PC-9 (cell line): ENCODE measurements at regions not wholly inside any gene's neighbourhood (a gene's known extent, or its start where the extent isn't known, plus 50 kb on each side); places are given as distances from the start of the nearest gene placed in this dataset.

Source experiments
- BruUV-seq: library from RNA; stranded (reverse); fragments of 400-500 nt; replicated peaks from 2 replicates; lab custom pipeline; 2021; lab: Mats Ljungman, UMichigan
- CTCF ChIA-PET: fragments of 300-600 bp; sonication (Branson Sonifier 250); formaldehyde crosslinking; loops from one replicate; lab custom pipeline; 2022; ENCODE audit warnings: antibody characterized with exemption; lab: Charles Lee
- POLR2A ChIA-PET: fragments of 300-600 bp; sonication (Branson Sonifier 250); formaldehyde crosslinking; loops from one replicate; lab custom pipeline; 2022; ENCODE audit warnings: antibody characterized with exemption; ENCODE audit not compliant: unreplicated experiment; lab: Charles Lee
- DNase-seq, 2 experiments: peaks; one replicate each; pipeline versions ENCODE4 v3.0.0 to v3.0.0-alpha.2; 2015 to 2022; ENCODE audit warnings: mixed read lengths in 1 of 2
- H2AFZ ChIP-seq: fragments of 200-600 bp; sonication (generic); 2 replicates; pipeline ENCODE4 v1.8.1; 2017; ENCODE audit warnings: antibody characterized with exemption
- H3F3A ChIP-seq: fragments of 200-600 bp; sonication (generic); 2 replicates; pipeline ENCODE4 v1.8.1; 2017; ENCODE audit warnings: antibody characterized with exemption, mild to moderate bottlenecking, low read depth; ENCODE audit not compliant: insufficient read depth
- H3K27ac ChIP-seq: fragments of 200-600 bp; sonication (generic); 2 replicates; pipeline ENCODE4 v1.6.1; 2016; ENCODE audit warnings: mixed run types
- H3K27me3 ChIP-seq: fragments of 200-600 bp; sonication (generic); 2 replicates; pipeline ENCODE4 v1.6.1; 2016; ENCODE audit warnings: low read depth, mixed run types; ENCODE audit not compliant: insufficient read depth
- H3K36me3 ChIP-seq: fragments of 200-600 bp; sonication (generic); 2 replicates; pipeline ENCODE4 v1.6.1; 2016; ENCODE audit warnings: low read depth, mixed run types
- H3K4me1 ChIP-seq: fragments of 200-600 bp; sonication (generic); replicated peaks from 2 replicates; pipeline ENCODE4 v1.6.1; 2016; ENCODE audit warnings: mixed run types; ENCODE audit not compliant: insufficient read depth
- H3K4me2 ChIP-seq: fragments of 200-600 bp; sonication (generic); 2 replicates; pipeline ENCODE4 v1.6.1; 2017; ENCODE audit warnings: mixed run types
- H3K4me3 ChIP-seq: fragments of 200-600 bp; sonication (generic); 2 replicates; pipeline ENCODE4 v1.6.1; 2016; ENCODE audit warnings: mixed run types
- H3K79me2 ChIP-seq: fragments of 200-600 bp; sonication (generic); 2 replicates; pipeline ENCODE4 v1.6.1; 2017; ENCODE audit warnings: low read depth, mixed run types
- H3K9me2 ChIP-seq: fragments of 200-600 bp; sonication (generic); 2 replicates; pipeline ENCODE4 v1.8.1; 2017; ENCODE audit warnings: mild to moderate bottlenecking; ENCODE audit not compliant: insufficient read depth
- H3K9me3 ChIP-seq: fragments of 200-600 bp; sonication (generic); 2 replicates; pipeline ENCODE4 v1.8.1; 2016; ENCODE audit warnings: low read depth; ENCODE audit not compliant: insufficient read depth
- H4K20me1 ChIP-seq: fragments of 200-600 bp; sonication (generic); 2 replicates; pipeline ENCODE4 v1.8.1; 2017; ENCODE audit not compliant: insufficient read depth
- EZH2 ChIP-seq: fragments of 200-600 bp; sonication (generic); IDR thresholded peaks from 2 replicates; pipeline ENCODE4 v1.8.0; 2017; ENCODE audit warnings: antibody characterized with exemption, low read depth
- intact Hi-C: fragments of 100-400 bp; cut with micrococcal nuclease; formaldehyde crosslinking; loops from one replicate; pipeline ENCODE4 v1.10.0; 2022; ENCODE audit not compliant: unreplicated experiment
- TF ChIP-seq, protein P1 (sequence below): fragments of 200-600 bp; sonication (generic); conservative IDR thresholded peaks from 2 replicates; pipeline ENCODE4 v1.6.1; 2017; ENCODE audit warnings: mixed run types, antibody characterized with exemption, mild to moderate bottlenecking, moderate library complexity

DNA sequence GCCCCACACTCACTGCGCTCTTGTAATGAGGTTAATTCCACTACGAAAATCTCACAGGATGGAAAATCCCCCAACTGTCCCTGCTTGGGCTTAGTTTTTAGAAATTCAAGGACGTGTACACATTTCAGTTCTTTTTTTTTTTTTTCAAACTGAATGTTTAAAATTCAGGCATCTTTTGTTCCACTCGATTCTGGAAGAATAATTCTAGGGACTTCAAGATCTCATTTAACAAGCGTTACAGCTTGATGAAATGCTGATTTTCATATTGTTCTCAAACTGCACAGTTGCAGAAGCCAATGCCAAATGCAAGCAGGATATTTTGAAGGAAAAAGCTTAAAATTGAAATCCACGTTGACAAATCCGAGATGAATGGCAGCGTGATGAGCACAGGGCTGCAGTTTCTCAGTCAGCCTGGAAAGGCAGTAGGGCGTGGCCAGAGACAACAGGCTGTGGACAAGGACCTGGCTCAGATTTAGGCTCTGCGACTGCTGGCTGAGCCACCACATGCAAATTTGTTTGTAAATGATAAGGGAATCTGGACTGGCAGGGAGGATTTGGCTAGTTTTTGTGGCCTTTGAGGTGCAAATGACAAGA, 128.1 kb upstream of the MYCN start:
- no peaks in the 10 kb centered on the region for H3K4me1 ChIP-seq
- intact Hi-C loops: no loop called here
- H3K36me3 ChIP-seq: no peaks in the 10 kb centered on the region
- no peak for TF ChIP-seq EZH2
- TF ChIP-seq, protein P1, sequence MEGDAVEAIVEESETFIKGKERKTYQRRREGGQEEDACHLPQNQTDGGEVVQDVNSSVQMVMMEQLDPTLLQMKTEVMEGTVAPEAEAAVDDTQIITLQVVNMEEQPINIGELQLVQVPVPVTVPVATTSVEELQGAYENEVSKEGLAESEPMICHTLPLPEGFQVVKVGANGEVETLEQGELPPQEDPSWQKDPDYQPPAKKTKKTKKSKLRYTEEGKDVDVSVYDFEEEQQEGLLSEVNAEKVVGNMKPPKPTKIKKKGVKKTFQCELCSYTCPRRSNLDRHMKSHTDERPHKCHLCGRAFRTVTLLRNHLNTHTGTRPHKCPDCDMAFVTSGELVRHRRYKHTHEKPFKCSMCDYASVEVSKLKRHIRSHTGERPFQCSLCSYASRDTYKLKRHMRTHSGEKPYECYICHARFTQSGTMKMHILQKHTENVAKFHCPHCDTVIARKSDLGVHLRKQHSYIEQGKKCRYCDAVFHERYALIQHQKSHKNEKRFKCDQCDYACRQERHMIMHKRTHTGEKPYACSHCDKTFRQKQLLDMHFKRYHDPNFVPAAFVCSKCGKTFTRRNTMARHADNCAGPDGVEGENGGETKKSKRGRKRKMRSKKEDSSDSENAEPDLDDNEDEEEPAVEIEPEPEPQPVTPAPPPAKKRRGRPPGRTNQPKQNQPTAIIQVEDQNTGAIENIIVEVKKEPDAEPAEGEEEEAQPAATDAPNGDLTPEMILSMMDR: no peak
- H3K4me3 ChIP-seq: no peak overlapping the region
- H3K79me2 ChIP-seq: no peaks in the 10 kb centered on the region
- no peak overlapping the region for H3K27ac ChIP-seq
- no peaks in the 10 kb centered on the region for H3K9me3 ChIP-seq
- H2AFZ ChIP-seq: no peak overlapping the region
- no peak for DNase-seq
- BruUV-seq: no TSS peak
- POLR2A ChIA-PET: no interaction called here
- no peak overlapping the region for H3K4me2 ChIP-seq
- no peaks in the 10 kb centered on the region for H4K20me1 ChIP-seq
- no peaks in the 10 kb centered on the region for H3F3A ChIP-seq
- CTCF ChIA-PET: no interaction called here
- peaks cover 99% of the 10 kb centered on the region for H3K27me3 ChIP-seq
- H3K9me2 ChIP-seq: no peaks in the 10 kb centered on the region

DNA sequence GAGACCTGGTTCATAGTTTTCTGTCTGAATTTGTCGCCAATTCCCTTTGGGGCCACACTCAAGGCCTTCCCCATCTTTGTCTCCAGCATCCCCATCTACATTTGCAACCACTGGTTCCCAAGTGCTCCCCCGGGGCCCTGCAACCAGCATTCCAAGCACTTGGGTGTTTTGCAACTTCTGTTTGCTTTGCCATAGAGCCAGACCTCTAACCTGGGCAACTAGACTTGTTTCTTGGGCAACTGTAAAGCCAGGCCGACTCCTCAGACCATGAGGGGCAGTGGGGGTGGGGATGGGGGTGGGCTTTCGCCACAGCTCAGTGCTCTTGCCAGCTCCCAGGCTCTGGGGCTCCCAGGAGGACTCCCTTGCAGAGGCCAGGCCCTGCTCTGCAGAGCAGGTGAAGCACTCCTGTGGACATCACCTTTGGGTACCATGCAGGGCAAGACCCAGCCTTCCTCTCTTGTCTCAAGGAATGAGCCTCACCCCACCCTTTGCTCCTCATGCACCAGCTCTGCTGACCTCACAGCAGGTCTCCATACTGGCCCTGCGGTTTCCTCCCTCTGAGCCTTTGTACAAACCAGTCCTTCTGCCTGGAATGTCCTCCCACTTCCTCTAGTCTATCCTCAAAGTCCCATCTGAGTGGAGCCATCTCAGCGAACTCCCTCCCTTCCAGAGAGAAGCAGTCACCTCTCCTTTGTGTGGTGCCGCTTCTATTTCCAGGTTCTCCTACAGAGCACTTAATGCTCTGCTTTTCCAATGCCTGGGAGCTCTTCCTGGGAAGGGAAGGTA, 126.7 kb upstream of the MYCN start:
- Histone ChIP-seq H2AFZ (no peak overlapping the region), H3K79me2 (no peaks in the 10 kb centered on the region), H4K20me1 (no peaks in the 10 kb centered on the region), H3K27ac (no peak overlapping the region), H3K27me3 (peaks cover 99% of the 10 kb centered on the region), H3K4me2 (no peak overlapping the region), H3F3A (no peaks in the 10 kb centered on the region), H3K36me3 (no peaks in the 10 kb centered on the region), H3K4me3 (no peak overlapping the region), H3K4me1 (no peaks in the 10 kb centered on the region), H3K9me2 (no peaks in the 10 kb centered on the region), H3K9me3 (no peaks in the 10 kb centered on the region)
- CTCF ChIA-PET: no interaction called here
- TF ChIP-seq, protein P1: no peak
- no peak for TF ChIP-seq EZH2
- BruUV-seq: no TSS peak
- DNase-seq: no peak
- POLR2A ChIA-PET: no interaction called here
- intact Hi-C loops: no loop called here

DNA sequence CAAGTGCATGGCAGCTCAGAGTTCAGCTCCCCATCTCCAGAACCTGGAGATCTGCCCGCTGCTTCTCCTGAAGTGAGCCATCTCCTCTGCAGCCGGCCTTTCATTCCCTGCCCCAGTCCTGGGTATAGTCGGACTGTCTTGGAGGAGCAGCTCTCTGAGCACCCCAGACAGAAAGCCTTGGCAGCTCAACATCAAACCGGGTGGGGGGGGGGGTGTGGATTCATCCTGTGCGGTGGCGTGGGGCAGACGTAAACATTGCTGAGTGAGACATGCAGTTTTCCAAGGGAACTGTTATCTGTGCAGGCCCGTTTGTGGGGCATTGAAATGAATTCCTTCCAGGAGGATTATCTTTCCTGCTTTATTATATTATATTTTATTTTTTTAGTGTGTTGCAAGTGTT, 125.9 kb upstream of the MYCN start:
- H3F3A ChIP-seq: no peaks in the 10 kb centered on the region
- no TSS peak for BruUV-seq
- intact Hi-C loops: no loop called here
- H4K20me1 ChIP-seq: no peaks in the 10 kb centered on the region
- H3K36me3 ChIP-seq: no peaks in the 10 kb centered on the region
- H3K9me3 ChIP-seq: no peaks in the 10 kb centered on the region
- no peak for DNase-seq
- POLR2A ChIA-PET: no interaction called here
- CTCF ChIA-PET: no interaction called here
- H3K9me2 ChIP-seq: no peaks in the 10 kb centered on the region
- no peak overlapping the region for H3K4me3 ChIP-seq
- TF ChIP-seq, protein P1: no peak
- TF ChIP-seq EZH2: no peak
- no peak overlapping the region for H2AFZ ChIP-seq
- H3K4me2 ChIP-seq: no peak overlapping the region
- H3K4me1 ChIP-seq: no peaks in the 10 kb centered on the region
- H3K27ac ChIP-seq: no peak overlapping the region
- H3K27me3 ChIP-seq: peaks cover 99% of the 10 kb centered on the region
- H3K79me2 ChIP-seq: no peaks in the 10 kb centered on the region
